Dermis microvascular lymphatic vessel endothelial cell (primary cell): ENCODE measurements at regions not wholly inside any gene's neighbourhood (a gene's known extent, or its start where the extent isn't known, plus 50 kb on each side); places are given as distances from the start of the nearest gene placed in this dataset.

ENCODE experiments used
- DNase-seq, 2 donors: peaks; one replicate each; pipeline versions ENCODE4 v3.0.0 to v3.0.0-alpha.2; 2010; ENCODE audit warnings: low read depth in 2 of 2

DNA sequence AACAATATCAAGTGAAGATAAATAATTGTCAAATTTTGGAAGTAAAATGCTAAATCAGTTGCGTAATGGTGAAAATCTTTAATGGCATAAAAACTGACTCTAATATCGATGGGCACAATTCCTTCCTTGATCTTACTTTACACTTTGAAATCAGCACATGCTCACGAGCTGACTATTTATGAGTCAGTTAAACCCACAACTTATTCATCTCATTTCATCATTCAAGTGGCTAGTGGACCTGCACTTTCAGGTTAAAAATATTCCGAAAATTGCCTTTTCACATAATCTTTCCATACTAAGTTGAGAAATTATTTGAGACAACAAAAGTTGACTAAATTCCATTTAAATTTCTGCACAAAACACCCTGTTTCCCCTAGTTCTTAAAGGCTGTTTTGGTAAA is 582.1 kb upstream of the TENM3 start:
- no peak for DNase-seq

DNA sequence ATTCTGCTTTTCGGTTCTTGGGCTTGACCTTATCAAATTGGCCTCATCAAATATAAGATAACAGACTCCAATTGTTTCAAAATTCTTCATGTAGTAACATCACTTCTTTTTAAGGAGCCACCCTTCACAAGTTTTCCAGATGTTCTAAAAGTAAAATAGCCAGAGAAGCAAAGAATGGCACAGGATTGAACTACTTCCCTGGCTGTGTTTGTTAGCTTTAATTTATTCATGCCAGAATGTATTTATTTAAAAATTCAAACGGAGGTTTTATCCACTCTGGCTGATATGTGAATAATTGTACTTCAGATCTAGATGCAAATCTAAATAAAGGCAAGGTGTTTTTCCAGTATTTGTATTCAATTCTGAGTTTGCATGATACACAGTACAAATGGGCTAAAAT is 581.3 kb upstream of the TENM3 start:
- DNase-seq = no peak

DNA sequence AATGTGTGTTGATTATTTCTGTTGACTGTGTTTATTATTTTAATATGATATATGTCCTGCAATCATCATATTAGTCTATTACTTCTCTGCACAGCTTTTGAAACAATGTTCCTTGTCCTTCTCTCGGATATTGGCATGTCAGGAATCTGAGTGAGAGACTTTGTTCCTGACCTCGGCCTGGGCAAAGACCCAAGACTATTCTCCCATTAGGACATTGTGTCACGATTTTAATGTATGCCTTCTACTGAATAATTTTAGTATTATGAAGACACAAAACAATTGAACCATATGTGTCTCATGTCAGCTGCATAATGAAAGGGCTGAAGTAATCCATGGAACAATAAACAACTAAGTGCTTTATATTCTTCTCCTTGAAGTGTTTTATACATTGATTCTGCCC is 580.8 kb upstream of the TENM3 start:
- DNase-seq = no peak

DNA sequence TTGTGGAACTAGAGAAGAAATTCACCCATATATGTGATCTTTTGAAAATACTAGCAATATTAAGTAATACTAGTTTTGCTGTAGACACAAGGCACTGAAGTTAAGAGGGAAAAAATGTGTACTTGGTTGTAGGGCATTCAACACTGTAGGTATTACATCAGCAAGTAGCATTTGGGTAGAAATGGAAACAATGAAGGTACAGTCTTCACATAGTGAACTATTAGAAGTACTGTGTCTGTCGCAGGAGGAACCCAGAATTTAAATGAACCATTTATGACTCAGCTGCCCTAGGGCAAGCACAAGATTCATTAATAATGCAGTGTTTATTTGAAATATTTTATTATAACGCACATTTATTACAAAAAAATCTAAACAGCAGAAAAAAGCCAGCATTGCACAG is 572.7 kb upstream of the TENM3 start:
- no peak for DNase-seq

DNA sequence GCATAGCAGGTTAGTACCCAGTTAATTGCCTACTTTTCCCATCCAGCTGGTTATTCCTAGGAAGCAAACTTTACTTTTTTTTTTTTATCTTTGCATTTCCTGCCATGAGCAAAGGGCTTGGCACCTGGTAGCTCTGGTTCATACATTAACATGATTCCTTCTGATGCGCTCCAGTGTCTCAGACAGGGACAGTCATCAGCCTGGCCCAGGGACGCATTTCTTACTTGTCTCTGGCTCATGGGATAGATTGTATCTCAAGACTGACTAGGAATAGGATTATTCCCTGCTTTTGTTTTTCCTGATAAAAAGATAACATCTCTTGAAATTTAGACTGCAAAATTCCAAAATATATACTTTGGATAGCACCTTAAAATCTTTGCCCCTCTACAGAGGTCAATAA is 571.5 kb upstream of the TENM3 start:
- DNase-seq = no peak

DNA sequence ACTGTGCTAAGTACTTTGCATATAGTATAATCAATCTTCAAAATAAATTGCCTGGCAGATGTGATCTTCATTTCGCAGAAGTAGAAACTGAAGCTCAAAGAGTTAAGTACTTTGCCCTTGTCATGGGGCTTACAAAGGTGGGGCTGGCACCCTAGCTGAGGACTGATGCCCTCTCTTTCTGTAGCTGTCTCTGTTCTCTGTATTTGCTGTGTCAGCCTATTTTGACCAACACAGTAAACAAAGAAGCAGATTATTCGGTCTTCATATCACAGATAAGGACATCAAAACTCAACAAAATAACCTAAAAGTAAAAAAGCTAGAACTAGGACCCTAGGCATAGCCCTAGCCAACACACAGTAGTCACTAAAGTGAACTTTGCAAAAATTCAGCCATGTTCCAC is 570.5 kb upstream of the TENM3 start:
- no peak for DNase-seq

DNA sequence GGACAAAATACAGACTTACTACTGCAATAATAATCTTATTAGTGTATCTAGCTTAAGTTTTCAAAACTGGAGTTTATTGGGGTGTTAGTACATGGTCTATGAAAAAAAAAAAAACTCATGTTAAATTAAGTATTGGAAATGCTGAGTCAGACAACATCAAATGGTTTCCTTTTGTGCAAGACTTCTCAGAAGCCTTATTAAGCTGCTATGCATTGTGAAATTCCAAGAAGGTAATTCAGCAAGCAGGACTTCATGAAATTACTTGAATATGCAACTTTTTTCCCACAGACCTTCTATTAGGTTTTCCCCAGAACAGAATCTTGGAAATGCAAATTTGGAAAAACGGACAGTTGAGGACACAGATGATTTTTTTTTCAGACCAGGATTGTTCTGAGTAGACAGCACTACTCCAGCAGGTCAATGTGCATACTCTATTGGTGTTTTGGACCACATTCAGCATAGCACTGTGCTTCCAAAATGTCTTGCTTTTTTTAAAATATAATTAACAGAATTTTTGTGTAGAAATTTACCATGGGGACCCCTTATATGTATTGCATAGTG is 568.8 kb upstream of the TENM3 start:
- no peak for DNase-seq

DNA sequence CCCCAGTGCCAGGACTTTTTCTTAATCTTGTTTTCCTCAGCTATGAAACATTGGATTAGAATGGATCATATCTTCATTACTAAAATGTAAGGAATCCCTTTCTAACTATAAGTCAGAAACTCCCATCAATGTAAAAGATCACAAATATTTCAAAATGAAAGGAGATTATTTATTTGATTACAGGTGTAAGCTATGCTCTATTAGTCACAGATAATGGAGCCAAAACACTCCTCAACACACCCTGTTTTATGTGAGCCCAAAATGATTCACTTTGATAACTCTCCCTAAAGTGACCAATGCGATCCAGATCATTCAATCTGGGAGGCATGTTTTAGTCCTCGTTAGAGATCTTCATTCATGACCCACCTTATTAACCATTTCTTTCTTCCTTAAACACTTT is 566.7 kb upstream of the TENM3 start:
- DNase-seq = no peak

DNA sequence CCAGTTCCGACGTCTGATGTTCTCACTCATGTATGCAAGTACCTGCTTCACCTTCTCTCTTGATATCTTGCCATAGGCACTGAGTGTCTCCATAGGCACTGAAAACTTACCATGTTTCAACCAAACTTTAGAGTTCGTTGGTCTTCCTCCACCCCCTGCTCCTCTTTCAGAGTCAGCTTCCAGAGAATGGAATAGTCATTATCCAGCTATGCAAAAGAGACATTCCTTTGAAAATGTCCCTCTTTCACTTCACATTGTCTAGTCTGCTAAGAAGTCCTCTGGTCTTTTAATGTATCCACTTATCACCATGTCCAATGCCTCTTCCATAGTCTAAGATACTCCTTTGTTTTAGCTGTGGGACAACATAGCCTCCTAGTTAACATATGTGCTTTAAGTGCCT is 566.0 kb upstream of the TENM3 start:
- no peak for DNase-seq

DNA sequence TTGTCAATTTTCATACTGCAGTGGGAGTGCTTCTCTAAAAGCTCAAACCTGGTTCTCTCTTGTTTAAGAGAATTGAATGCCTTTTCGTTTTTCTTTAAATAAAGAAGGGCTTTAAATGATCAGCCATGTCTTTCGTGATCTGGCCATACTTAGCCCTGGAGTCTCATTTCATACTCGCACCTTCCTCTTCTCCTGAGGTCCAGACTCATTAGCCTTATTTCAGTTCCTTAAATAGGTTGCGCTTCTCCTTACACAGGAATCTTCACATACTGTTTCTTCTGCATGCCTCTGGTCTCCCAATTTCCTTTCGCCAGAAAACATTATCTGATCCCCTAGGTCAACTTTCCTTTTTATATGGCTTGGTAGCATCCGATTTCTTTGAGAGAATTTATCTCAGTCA is 565.6 kb upstream of the TENM3 start:
- DNase-seq = no peak

DNA sequence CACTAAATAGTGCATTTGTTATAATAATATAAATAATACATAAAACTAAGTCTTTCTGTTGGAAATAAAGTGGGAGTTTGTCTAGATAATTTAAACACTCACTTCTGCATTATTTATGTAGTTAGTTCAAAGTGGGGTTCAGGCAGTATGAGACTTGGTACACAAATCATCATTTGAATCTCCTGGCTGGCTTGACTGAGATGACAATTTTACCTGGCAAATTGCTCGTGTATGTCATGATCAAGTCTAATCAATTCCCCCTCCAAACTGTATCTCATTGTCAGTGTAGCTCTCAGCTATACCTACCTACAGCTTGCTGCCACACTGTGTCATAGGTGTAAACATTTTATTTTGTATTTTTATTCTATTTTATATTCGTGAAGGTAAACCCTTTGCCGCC is 563.4 kb upstream of the TENM3 start:
- DNase-seq = no peak

DNA sequence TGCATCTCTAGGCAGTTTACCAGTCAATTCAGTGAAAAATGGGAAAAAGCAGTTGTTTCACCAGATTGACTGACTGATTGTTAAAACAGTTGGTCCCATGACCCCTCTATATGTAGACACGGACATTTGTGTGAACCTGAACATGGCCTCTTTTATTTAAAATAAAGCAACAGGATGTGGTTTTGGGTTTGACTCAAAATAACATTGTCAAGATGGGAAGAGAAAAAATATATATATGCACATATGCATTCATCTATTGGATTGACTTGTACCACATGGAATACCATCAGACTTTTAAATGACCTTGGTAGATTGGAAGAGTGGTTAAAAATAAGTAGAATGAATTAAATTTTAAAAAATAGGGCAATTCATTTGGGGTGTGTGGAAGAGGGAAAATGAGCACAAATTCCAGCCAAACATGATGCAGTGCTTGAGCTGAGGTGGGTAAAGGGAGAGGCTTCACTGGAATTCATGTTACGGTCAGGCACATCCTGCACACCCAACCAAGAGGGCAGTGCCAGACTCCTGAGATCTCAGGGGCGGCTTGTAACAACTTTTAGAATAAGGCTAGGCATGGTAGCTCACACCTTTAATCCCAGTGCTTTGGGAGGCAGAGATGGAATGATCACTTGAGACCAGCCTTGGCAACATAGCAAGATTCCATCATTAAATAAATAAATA is 560.7 kb upstream of the TENM3 start:
- no peak for DNase-seq

DNA sequence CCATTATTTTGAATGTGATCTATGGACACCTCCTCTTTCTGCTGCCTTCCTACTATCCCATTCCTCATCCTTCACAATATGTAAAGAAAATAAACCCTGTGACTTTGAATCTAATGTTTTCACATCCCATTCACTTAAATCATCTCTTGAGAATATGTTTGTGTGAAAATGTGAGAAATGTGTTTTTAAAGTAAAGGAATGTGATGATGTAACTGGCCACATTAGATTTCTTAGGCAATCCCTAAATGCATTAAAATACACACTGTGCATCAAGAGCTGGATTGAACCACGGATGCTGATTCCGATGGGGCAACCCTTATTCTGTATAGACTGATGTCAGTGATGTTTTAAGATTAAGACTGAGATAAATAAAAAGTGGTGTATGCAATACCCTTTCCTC is 558.9 kb upstream of the TENM3 start:
- no peak for DNase-seq

DNA sequence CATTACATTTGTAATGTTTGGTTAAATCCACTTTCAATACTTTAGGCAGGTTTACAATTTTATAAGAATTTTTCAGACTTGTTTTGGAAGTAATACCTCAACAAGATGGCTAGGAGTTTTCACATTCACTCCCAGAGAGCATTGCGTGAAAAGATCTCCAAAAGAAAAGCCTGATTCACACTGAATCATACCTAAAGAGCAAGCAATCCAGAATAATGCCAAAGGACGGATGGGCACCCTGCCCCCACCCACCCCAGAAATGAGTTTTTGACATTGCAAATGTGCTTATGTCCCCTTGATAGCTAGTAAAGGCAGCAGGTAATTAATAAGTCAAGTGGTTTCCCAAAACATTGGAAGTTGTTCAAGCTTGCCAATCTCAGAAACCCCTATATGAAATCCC is 557.7 kb upstream of the TENM3 start:
- no peak for DNase-seq

DNA sequence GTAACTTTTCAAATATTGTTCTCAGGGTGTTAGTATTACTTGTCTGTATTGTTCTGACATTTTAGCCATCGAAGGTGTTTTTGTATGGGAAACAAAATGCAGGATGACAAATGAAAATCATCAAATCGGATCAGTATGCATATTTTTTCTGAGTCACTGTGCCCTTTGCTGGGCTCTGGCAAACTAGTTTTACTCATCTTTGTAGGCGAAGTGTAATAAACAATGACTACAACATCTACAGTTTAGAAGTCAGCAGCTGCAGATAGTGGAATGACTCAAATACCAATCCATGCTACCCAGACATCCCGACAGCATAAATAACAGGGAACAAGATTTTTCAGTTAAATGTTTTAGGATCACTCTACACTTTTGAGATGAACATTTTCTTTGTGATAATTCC is 557.3 kb upstream of the TENM3 start:
- no peak for DNase-seq

DNA sequence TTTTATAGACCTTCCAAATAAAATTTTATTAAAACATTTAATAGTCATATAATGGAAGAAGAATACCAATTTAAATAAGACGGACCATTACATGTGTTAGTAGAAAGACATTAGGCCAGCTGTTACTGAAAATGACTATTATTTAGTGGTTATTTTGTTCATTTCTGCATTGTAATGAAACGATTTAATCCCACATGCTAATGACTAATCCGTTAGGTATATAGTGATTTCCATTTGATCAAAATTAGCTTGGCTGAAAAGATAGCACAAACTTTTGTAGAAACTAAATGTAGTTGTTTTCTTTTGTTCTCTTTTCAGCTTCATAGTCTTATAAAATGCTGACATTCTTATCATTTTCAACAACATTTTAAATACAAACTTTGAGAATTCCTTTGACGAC is 556.1 kb upstream of the TENM3 start:
- no peak for DNase-seq

DNA sequence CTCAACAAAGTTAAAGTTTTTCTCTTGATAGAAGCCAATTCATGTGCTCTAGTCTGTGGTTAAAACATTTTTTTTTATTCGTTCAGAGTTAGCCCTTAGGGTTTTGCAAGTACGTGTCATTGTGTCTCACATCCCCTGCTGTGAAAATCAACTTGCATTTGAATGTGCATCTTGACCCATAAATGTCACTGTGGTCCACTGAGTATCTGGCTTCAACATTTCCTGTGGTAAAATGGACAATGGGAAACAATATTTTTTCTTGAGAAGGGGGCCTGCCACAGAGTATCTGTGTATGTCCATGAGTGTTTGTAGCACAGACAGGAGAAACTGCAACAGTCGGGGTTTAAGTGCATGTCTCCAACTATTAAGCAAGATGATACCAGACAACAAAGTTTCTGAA is 554.8 kb upstream of the TENM3 start:
- no peak for DNase-seq

DNA sequence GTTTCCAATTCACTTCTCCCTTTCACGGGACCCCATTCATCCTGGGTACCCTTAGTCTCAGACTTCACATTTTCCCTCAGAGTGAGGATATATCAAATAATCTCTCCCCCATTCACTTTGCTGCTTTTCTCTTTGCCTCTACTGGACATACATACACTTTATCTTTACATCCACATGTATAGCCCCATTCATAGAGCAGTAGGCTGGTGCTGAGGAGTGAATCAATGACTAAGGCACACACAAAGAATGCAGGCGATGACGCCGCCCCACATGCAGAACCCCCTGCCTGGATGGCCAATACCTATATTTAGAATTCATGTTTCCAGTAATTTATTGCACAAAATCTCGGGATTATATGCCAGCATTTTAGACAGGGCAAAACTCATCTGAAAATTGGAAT is 554.3 kb upstream of the TENM3 start:
- DNase-seq = no peak

DNA sequence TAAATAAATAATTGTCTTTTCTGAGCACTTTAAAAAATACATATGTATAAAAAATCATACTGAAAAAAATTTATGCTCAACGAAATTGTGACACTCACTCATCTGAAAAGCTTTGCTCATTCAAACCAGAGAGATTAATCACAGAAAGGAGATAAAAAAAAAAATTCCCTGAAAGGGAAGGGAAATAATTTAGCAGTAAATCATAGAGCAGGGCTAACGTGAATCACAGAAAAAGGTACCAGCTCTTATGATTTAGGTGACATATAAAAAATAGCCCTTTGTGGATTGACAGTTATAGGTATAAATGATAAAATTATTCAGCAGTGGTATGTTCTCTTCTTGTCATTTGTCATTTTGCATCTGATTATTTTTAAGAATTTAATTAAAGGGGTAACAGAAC is 552.7 kb upstream of the TENM3 start:
- DNase-seq = no peak

DNA sequence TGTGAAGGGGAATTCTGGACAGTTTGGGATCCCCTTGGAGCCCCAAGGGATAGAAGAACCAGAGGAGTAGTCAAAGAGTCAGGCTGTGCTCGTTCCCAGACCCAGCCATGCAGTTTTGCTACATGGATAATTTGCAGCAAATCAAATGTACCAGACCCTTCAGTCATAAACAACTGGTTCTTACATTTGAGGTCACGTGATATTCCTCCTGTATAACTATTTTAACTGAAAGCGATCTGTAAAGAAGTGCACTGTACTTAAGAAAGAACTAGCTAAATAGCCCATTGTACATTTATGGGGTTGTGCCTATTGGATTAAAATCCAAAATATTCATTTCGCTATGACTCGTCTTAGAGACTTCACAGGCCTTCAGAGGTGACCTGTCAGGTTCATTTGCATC is 550.2 kb upstream of the TENM3 start:
- no peak for DNase-seq

DNA sequence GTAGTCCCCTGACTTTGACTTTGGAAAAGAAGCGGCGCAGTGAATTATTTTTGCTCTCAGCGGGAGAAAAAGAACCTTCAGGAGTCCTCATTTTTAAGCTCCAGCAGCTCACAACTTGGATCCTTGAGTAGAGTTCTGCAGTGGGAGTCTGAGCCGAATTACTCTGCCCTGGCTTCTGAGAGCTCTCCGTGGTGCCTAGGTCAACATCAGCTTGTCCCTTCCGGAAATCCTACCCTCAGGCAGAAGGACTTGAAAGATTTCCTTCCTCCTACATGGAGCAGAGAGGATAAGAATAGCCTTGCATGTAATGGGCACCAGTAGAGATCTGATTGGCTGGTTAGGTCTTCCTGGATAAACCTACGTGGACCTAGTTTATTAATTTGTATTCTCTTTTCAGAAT is 549.7 kb upstream of the TENM3 start:
- no peak for DNase-seq

DNA sequence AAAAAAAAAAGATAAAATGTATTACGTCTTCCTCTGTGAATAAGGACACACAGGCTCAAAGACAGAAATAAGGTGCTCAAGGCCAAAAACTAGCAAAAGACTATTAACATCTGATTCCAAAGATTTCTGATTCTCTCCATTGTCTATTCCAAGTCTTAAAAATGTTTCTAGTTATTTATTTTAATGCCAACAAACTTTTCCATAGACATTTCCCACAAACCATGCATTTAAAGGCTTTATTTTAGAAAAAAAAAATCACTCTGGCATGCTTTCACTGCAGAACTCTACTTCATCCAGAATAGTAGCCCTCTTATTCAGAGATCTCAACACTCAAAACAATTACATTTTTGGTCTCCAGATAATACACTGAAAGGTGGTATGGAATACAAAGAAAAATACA is 545.0 kb upstream of the TENM3 start:
- no peak for DNase-seq

DNA sequence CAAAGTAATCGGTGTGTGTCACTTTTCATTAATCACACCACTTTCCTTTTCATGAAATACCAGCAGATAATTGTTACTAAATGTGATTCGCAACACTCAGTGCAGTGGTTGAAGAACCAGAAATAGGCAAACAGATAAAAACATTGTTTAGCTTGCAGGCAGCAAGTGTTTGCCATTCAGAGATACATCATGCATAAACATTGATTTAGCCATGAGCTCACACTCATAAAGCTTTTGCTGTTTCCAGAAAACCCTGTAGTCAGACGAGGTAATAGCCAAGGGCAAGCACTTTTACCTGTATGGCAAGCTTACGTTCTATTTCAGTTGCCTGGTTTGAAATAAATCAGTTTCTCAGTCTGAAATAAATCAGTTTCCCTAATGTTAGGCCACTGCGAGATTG is 542.0 kb upstream of the TENM3 start:
- DNase-seq = no peak

DNA sequence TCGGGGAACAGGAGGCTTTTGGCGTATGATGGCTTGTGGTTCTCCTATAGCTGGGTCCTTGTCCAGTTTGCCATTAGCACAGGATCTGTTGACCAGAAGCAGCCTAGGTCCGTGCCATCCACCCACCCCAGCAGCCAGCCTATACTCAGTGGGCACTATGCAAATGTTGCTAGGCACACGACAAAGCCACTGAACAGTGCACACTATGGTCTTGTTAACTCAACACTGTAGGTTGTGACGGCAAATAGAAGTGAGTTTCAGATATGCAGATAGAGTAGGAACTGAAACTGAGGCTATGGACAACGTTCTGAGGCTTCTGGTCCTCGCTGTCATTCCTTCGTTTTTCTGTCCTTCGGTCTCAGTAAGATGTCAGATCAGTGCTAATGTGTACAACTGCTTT is 541.3 kb upstream of the TENM3 start:
- no peak for DNase-seq
